ENCODE measurements at regions not wholly inside any gene's neighbourhood (a gene's known extent, or its start where the extent isn't known, plus 50 kb on each side); places are given as distances from the start of the nearest gene placed in this dataset.

DNA sequence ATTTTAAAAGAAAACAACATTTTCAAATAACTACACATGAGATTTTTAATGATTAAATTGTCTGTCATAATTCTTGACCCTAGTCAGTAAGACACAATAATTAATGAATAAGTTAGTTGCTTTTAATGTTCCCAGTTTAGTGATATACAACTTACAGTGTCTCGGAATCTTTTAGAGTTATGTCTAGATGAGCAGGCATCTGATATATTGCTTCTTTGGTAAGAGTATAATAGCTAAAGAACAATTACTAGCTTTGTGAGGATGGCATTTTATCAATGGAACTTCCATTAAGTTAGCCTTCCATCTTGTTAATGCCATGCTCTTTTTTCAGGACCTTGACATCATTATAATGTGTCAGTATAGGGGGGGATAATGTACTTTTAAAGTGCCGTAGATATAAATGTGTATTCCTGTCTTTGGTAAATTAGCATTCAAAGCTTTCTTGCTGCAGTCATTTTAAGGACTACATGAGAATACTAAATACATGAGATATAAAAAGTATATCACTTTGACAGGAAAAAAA is 425.1 kb downstream of the PDHA2 start:
- no peak overlapping the region for H3K4me3 ChIP-seq
- no peak overlapping the region for H3K27ac ChIP-seq
- H3K4me1 ChIP-seq: no peaks in the 10 kb centered on the region
- no peak for TF ChIP-seq POLR2A (IDR thresholded peaks at IDR 0.05)
- TF ChIP-seq, protein P1, sequence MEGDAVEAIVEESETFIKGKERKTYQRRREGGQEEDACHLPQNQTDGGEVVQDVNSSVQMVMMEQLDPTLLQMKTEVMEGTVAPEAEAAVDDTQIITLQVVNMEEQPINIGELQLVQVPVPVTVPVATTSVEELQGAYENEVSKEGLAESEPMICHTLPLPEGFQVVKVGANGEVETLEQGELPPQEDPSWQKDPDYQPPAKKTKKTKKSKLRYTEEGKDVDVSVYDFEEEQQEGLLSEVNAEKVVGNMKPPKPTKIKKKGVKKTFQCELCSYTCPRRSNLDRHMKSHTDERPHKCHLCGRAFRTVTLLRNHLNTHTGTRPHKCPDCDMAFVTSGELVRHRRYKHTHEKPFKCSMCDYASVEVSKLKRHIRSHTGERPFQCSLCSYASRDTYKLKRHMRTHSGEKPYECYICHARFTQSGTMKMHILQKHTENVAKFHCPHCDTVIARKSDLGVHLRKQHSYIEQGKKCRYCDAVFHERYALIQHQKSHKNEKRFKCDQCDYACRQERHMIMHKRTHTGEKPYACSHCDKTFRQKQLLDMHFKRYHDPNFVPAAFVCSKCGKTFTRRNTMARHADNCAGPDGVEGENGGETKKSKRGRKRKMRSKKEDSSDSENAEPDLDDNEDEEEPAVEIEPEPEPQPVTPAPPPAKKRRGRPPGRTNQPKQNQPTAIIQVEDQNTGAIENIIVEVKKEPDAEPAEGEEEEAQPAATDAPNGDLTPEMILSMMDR (IDR thresholded peaks at IDR 0.05): no peak
- DNase-seq: no peak
- H3K9me3 ChIP-seq: no peaks in the 10 kb centered on the region
- WGBS, 4 donors: 91 to 96% (median 93%) methylated on average over 2 of the region's 2 CpGs
- intact Hi-C loops (cut with DNase I): no loop called here
- H3K36me3 ChIP-seq: no peaks in the 10 kb centered on the region
- H3K27me3 ChIP-seq: no peaks in the 10 kb centered on the region
- no peak for ATAC-seq

DNA sequence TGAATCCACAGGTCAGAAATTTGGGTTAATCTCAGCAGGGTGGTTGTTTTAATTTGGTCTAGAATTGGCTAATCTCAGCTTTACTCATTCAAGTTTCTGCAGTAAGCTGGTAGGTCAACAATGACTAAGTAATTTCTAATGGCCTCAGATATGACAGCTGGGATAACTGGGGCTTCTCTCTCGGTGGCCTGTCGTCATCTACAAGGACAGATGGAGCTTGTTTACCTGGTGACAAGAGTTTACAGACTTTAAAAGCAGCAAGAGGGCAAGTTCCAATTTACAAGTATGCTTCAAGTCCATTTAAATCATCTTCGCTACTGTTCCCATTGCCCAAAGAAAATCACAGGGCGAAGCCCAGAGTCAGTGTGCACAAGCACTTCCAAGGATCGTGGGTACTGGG is 453.9 kb downstream of the PDHA2 start:
- intact Hi-C loops (cut with DNase I): no loop called here
- ATAC-seq (no peak), DNase-seq (no peak)
- Histone ChIP-seq H3K36me3 (no peaks in the 10 kb centered on the region), H3K4me1 (no peaks in the 10 kb centered on the region), H3K9me3 (no peaks in the 10 kb centered on the region), H3K27ac (no peak overlapping the region), H3K27me3 (no peaks in the 10 kb centered on the region), H3K4me3 (no peak overlapping the region)
- 73 to 92% (median 79%) methylated on average over 5 of the region's 5 CpGs for WGBS, 4 donors
- TF ChIP-seq, protein P1 (IDR thresholded peaks at IDR 0.05): no peak
- no peak for TF ChIP-seq POLR2A (IDR thresholded peaks at IDR 0.05)

DNA sequence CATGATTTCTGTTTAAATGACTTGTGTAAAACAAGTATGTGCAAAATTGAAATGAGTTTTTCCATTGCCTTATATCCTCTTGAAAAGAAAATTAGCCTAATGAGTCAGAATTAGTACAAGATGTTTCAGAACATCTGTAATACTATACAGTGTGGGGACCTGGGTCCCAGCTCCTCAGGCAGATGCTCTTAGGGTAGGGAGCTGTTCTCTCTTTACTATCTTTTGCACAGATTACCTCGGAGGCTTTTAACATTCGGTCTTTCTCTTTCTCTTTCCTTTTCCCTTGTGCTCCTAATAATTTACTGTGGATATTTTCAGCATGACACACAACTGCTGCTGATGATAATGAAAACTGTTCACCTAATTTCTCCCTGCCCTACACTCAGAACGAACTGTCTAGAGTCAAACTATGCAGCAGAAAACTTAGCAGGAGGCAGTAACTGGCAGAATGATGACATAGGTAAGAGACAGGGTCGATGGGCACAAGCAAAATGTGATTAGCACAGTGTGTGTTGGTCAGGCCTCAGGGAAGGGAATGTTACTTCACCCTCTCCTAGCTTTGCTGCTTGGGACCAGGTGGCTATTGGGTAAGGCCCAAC is 455.3 kb downstream of the PDHA2 start:
- Histone ChIP-seq H3K27me3 (no peaks in the 10 kb centered on the region), H3K27ac (no peak overlapping the region), H3K4me1 (no peaks in the 10 kb centered on the region), H3K4me3 (no peak overlapping the region), H3K9me3 (no peaks in the 10 kb centered on the region), H3K36me3 (no peaks in the 10 kb centered on the region)
- no peak for DNase-seq
- intact Hi-C loops (cut with DNase I): no loop called here
- 53 to 67% (median 61%) methylated on average over 4 of the region's 4 CpGs for WGBS, 4 donors
- TF ChIP-seq POLR2A (IDR thresholded peaks at IDR 0.05): no peak
- TF ChIP-seq, protein P1 (IDR thresholded peaks at IDR 0.05): no peak
- ATAC-seq: no peak

DNA sequence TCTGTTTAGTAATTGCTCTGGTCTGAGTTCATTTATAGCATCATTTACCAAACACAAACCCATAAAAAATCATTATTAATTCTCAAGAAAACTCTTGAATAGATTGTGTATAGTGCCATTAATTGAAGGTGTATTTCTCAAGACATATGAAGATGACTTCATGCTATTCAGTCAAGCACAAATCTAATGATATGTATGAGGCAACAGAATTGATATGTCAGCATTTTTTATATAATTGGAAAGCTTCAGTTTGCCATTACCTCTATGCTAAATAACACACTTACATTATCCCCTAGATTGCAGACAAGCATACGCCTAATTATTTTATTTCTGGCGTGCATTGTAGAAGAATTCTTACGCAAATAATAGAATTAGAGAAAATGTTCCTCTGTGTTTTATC is 461.8 kb downstream of the PDHA2 start:
- peaks cover 0 to under 1% (median 0%) of the 10 kb centered on the region in 12 donors for H3K9me3 ChIP-seq
- no peak overlapping the region for H3K4me3 ChIP-seq
- H3K27ac ChIP-seq: no peak overlapping the region
- TF ChIP-seq, protein P1 (IDR thresholded peaks at IDR 0.05): no peak
- TF ChIP-seq POLR2A (IDR thresholded peaks at IDR 0.05): no peak
- 91 to 96% (median 95%) methylated on average over 3 of the region's 3 CpGs for WGBS, 4 donors
- no peak for ATAC-seq
- no peaks in the 10 kb centered on the region for H3K36me3 ChIP-seq
- intact Hi-C loops (cut with DNase I): no loop called here
- no peaks in the 10 kb centered on the region for H3K27me3 ChIP-seq
- no peaks in the 10 kb centered on the region for H3K4me1 ChIP-seq
- DNase-seq: no peak
